Nephron (organoid): ENCODE measurements at regions not wholly inside any gene's neighbourhood (a gene's known extent, or its start where the extent isn't known, plus 50 kb on each side); places are given as distances from the start of the nearest gene placed in this dataset.

Experiments used
- H3K27ac Mint-ChIP-seq, 3 experiments: 2 replicates each; pipeline ENCODE4 v1.8.0; 2020; ENCODE audit warnings: mixed read lengths in 3 of 3, mild to moderate bottlenecking in 2 of 3, moderate library complexity in 1 of 3
- H3K27me3 Mint-ChIP-seq: 2 replicates; pipeline ENCODE4 v1.8.0; 2021; ENCODE audit warnings: low read depth, mild to moderate bottlenecking, moderate library complexity, mixed read lengths
- H3K36me3 Mint-ChIP-seq: 2 replicates; pipeline ENCODE4 v1.8.0; 2020; ENCODE audit warnings: low read depth, mixed read lengths
- H3K4me1 Mint-ChIP-seq: 2 replicates; pipeline ENCODE4 v1.8.0; 2020; ENCODE audit warnings: mixed read lengths
- H3K4me3 Mint-ChIP-seq, 3 experiments: 2 replicates each; pipeline ENCODE4 v1.8.0; 2020; ENCODE audit warnings: mild to moderate bottlenecking in 3 of 3, mixed read lengths in 3 of 3, moderate library complexity in 2 of 3
- H3K9me3 Mint-ChIP-seq: 2 replicates; pipeline ENCODE4 v1.8.0; 2020; ENCODE audit warnings: mixed read lengths
- TF ChIP-seq, protein P1 (sequence below), 3 experiments: fragments of 200-600 bp; sonication (generic); IDR thresholded peaks; one replicate each; pipeline ENCODE4 v1.5.0; 2021; ENCODE audit warnings: antibody characterized with exemption in 3 of 3; ENCODE audit not compliant: unreplicated experiment in 3 of 3

DNA sequence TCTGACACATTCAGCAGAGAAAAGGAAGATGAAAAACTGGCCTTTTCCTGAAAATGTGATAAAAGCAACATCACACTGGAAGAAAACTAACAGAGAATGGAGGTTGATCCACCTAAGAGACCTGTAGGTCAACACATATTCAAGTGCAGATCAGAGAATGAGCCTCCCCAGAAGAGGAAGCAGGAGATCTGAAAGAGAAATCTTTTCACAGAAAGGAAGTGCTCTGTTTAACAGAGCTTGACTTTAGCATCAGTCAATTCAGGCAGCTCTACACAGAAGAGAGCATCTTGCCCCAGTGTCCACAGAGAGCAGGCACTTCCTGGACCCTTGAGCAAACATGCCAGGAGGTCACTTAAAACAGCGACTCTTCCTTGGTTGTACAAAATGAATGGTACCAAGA is 655.4 kb upstream of the GBE1 start:
- H3K9me3 Mint-ChIP-seq: no peaks in the 10 kb centered on the region
- H3K27me3 Mint-ChIP-seq: no peaks in the 10 kb centered on the region
- TF ChIP-seq, protein P1, sequence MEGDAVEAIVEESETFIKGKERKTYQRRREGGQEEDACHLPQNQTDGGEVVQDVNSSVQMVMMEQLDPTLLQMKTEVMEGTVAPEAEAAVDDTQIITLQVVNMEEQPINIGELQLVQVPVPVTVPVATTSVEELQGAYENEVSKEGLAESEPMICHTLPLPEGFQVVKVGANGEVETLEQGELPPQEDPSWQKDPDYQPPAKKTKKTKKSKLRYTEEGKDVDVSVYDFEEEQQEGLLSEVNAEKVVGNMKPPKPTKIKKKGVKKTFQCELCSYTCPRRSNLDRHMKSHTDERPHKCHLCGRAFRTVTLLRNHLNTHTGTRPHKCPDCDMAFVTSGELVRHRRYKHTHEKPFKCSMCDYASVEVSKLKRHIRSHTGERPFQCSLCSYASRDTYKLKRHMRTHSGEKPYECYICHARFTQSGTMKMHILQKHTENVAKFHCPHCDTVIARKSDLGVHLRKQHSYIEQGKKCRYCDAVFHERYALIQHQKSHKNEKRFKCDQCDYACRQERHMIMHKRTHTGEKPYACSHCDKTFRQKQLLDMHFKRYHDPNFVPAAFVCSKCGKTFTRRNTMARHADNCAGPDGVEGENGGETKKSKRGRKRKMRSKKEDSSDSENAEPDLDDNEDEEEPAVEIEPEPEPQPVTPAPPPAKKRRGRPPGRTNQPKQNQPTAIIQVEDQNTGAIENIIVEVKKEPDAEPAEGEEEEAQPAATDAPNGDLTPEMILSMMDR (IDR thresholded peaks at IDR 0.05; ENCODE audit: unreplicated experiment in 3 of 3): no peak
- H3K4me3 Mint-ChIP-seq: no peak overlapping the region
- H3K27ac Mint-ChIP-seq: no peak overlapping the region
- peaks cover 6% of the 10 kb centered on the region for H3K4me1 Mint-ChIP-seq
- H3K36me3 Mint-ChIP-seq: no peaks in the 10 kb centered on the region

DNA sequence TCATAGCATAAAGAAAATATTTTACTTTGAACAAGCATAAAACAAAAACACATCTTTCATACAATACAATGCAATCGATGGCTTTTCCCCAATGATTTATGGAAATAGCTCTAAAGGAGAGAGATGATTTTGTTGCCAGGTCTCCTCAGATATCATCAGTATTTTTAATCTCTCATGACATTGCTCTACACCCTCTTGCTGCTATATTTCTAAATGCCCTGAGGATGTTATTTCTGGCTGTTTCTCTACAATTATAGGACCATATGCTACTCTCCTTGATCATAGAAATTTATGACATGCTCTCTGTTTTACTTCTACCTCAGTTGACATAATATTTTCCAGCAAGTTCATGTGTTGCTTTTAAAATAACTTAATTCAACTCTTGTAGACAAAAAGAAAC is 654.9 kb upstream of the GBE1 start:
- no peaks in the 10 kb centered on the region for H3K36me3 Mint-ChIP-seq
- no peaks in the 10 kb centered on the region for H3K27me3 Mint-ChIP-seq
- no peak overlapping the region for H3K4me3 Mint-ChIP-seq

GRCh38 chr3:82413171-82413570 is 651.7 kb upstream of the GBE1 start:
- H3K27me3 Mint-ChIP-seq: no peaks in the 10 kb centered on the region
- H3K27ac Mint-ChIP-seq: no peak overlapping the region
- H3K9me3 Mint-ChIP-seq: no peaks in the 10 kb centered on the region
- TF ChIP-seq, protein P1 (IDR thresholded peaks at IDR 0.05; ENCODE audit: unreplicated experiment in 3 of 3): no peak
- H3K4me1 Mint-ChIP-seq: peaks cover 6% of the 10 kb centered on the region
- no peaks in the 10 kb centered on the region for H3K36me3 Mint-ChIP-seq
- H3K4me3 Mint-ChIP-seq: no peak overlapping the region

More for the DNA sequence above, 654.9 kb upstream of the GBE1 start:
- H3K9me3 Mint-ChIP-seq: no peaks in the 10 kb centered on the region
- H3K4me1 Mint-ChIP-seq: peaks cover 6% of the 10 kb centered on the region
- TF ChIP-seq, protein P1 (IDR thresholded peaks at IDR 0.05; ENCODE audit: unreplicated experiment in 3 of 3): no peak
- H3K27ac Mint-ChIP-seq: no peak overlapping the region

DNA sequence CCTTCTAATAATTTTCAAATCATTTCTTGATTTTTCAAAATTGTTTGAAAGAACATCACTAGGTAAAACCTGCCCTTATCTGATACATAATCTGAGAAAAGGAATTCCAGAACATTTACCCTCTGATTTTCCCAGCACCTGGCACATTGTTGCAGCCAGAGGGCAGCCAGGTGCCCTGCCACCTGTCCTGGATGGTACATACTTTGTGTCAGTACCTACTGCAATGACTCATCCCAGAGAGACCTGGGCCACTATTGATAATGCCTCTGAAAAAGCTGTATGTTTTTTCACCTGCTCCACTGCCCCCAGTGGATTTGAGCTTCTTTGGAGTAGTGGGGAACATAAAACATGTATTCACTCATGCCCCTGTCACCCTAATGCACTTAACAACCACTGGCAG is 648.9 kb upstream of the GBE1 start:
- TF ChIP-seq, protein P1 (IDR thresholded peaks at IDR 0.05; ENCODE audit: unreplicated experiment in 3 of 3): no peak
- Mint-ChIP-seq H3K27me3 (no peaks in the 10 kb centered on the region), H3K9me3 (no peaks in the 10 kb centered on the region), H3K4me3 (no peak overlapping the region), H3K36me3 (no peaks in the 10 kb centered on the region), H3K27ac (no peak overlapping the region), H3K4me1 (no peaks in the 10 kb centered on the region)

- Mint-ChIP-seq H3K36me3 (no peaks in the 10 kb centered on the region), H3K27ac (no peak overlapping the region), H3K27me3 (no peaks in the 10 kb centered on the region), H3K9me3 (no peaks in the 10 kb centered on the region), H3K4me3 (no peak overlapping the region), H3K4me1 (no peaks in the 10 kb centered on the region)
- TF ChIP-seq, protein P1 (IDR thresholded peaks at IDR 0.05; ENCODE audit: unreplicated experiment in 3 of 3): no peak
Measured at GRCh38 chr3:82409842-82410241, 648.4 kb upstream of the GBE1 start.

DNA sequence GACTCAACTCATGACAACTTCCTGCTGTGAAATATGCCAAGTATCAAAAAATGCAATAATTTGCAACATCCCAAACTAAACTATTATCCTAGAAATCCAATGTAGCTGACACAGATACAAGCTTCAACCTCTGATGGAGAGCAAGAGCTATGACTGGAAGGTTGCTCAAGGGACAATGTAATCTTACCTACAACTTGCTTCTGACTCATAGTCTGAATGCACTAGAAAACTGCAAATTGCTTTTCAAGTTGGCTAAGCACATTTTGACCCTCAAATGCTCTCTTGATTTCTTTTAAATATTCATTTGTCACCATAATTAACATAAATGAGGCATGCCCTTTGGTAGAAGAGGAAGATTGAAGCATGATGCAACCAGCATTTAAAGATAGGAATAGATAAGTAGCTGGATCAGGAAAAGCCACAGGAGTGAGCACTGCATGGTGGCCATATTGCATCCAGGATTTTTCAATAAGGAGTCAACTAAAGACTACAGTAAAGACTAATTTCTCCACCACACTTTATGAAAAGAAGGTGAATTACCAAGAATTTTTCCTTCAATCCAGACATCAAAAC is 630.8 kb upstream of the GBE1 start:
- no peak overlapping the region for H3K27ac Mint-ChIP-seq
- no peaks in the 10 kb centered on the region for H3K36me3 Mint-ChIP-seq
- no peaks in the 10 kb centered on the region for H3K9me3 Mint-ChIP-seq
- no peaks in the 10 kb centered on the region for H3K27me3 Mint-ChIP-seq
- no peaks in the 10 kb centered on the region for H3K4me1 Mint-ChIP-seq
- H3K4me3 Mint-ChIP-seq: no peak overlapping the region
- TF ChIP-seq, protein P1 (IDR thresholded peaks at IDR 0.05; ENCODE audit: unreplicated experiment in 3 of 3): no peak
